Right kidney (tissue), 1 donor: ENCODE measurements at regions not wholly inside any gene's neighbourhood (a gene's known extent, or its start where the extent isn't known, plus 50 kb on each side); places are given as distances from the start of the nearest gene placed in this dataset.
A peak's percentile ranks its signal among the peaks of the same experiment; 100 is the strongest.

Source experiments
- DNase-seq: peaks from one replicate; pipeline ENCODE4 v3.0.0-alpha.2; 2016

DNA sequence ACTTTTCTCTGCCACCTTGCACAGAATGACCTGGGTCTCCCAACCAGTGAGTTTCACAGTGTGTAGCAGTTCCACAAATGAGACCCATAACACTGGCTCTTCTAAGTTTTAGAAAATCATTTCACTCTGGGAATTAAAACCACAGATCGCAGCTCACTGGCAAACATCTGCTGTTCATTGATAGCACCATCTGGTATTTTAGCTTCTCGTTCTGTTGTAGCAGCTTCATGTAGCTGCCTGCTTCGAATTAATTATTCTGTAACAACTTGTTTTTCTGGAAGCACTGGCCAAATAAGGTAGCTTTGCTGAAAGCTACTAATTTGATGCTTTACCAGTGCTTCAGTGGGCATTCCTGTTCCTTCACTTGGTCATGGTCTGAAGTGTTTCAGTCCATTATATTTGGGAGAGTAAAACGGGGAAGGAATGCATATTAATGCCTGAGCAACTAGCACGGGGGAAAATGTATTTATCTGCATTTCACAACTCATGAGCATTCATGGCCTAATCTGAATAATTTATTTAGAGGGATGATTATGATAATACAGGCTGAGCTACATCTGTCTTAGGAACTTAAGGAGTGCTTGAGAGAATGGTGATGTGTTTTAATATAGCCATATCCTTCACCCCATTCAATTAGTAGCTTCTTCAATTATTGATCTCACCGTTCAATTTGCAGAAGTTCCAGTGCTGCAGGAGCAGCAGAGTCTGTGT is 447.4 kb downstream of the XPNPEP1 start:
- DNase-seq, result no peak

DNA sequence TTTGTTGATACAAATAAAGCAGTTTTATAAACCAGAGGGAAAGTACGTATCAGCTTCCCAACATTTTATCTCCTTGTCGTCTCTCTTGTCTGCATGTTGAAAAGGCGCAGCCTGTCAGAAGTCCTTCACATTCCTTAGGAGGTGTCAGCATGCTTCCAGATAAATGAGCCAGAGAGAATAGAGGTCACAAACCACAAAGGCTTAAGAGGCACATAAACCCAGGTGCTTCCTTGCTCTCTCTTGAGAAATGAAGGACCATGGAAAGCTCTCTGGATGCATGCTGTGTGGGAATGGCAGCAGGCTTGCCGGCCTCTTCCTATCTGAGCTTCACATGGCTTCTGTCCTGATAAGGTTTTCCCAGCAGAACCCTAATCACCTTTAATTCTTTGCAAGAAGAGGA is 448.5 kb downstream of the XPNPEP1 start:
- DNase-seq, result no peak

DNA sequence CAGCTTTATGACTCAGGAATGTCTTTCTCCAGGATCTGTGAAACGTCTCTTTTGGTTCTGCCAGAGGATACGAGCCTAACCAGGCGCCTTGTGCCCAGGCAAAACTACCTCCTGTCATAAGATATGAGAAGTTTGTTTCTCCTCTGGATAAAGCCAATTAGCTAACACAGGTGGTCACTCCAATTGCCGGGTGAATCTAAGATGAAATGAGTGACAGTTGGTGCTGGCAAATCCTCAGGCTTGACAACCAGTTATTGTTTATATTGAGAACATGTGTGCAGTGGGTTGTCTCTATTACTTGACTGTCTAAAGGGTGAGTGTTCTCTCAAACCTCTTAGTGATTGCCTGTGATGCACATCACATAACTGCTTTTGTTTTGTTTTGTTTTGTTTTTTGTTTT is 449.1 kb downstream of the XPNPEP1 start:
- DNase-seq, result no peak

DNA sequence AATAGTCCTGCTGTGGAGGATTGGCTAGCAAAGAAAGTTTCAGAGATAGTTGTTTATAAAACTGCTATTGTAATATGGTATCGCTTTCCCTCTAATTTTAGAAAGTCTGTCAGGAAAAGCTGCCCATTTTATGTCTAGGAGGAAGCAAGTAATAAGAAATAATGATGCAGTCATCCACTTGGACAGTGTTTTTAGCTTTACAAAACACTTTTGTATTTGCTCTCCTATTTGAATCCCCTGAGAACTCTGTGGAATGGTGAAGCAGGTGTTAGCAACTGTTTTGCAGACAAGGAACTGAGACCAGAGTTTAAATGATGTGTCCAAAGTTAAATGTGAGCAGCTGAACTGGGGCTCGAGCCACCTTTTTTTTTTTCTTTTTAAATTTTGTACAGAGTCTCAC is 455.8 kb downstream of the XPNPEP1 start:
- DNase-seq, result no peak

DNA sequence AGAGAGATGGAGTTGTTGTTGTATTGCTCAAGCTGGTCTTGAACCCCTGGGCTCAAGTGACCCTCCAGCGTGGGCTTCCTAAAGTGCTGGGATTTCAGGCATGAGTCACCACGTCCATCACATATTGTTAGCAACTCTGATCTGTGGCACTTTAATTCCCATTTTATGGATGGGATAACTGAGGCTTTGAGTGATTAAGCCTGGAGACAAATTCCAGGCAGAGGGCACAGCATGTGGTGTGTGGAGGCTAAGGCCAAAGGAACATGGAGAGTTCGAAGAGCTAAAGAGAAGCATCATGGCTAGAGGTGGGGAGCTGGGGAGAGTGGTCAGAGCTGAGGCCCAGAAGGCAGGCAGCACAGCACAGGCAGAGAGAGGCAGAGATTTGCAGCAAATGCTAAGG is 458.4 kb downstream of the XPNPEP1 start:
- no peak for DNase-seq

DNA sequence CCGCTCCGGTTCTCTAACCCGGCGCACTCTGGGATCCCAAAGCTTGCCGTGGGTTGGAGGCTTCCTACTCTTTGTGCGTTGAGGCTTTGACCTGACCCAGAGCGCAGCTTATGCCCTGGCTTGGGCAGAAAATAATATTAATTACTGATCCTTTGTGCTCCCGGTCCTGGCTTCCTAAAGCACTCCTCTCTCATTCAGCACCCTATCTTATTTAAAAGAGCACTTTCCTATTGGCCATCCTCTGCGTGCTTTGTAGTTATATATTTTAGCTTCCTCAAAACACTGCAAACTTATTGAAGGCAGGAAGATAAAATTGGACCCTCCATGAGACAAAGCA is 466.0 kb downstream of the XPNPEP1 start:
- DNase-seq, result no peak

DNA sequence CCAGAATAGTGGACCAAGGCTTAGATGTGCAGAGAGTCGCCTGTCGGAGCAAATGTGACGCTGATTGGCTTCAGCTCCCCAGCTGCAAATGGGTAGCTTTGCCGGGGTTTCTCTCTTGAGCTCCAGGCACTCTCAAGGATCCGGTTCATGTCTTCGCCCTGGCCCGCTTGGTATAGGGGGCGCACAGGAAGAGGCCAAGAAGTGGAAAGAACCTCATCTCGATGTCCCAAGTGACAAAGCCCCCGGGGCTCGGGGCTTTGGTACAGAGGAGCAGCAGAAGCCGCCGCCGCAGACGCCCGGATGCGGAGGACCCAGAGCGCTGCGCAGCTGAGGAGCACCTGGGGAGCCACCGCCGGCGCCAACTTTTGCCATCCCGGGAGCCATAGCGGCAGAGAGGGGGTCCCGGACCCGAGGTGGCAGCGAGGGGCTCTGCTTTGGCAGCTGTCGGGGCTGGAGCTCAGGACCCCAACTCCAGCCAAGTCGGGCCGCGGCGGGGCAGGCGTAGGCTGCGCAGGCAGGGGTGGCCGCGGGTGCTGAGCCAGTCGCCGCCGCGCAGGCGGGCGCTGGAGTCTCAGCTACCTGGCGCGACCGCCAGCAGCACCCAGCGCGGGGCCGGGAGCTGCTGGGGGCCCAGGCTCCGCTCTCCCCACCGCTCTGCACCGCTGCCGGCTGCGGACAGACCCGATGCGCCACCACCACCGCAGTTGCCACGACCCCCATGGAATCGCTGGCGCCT is 466.6 kb downstream of the XPNPEP1 start:
- DNase-seq, result peak; percentile 84

DNA sequence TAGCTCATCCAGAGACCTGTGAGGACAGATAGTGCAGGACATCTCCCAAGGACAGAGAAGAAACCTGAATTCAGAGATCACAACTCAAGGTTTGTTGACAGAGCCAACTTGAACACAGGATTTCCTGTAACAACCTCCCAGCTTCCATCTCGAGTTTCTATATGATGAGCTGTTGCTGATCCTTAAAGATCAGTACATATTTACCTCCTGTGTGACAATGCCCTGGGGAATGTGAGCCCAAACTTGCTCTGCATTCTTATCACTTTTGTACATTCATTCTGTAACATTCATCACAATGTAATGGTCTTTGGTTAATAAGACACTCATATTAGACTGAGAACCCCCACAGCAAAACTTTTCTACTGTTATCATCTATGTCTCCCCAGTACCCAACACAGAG is 468.6 kb downstream of the XPNPEP1 start:
- no peak for DNase-seq

DNA sequence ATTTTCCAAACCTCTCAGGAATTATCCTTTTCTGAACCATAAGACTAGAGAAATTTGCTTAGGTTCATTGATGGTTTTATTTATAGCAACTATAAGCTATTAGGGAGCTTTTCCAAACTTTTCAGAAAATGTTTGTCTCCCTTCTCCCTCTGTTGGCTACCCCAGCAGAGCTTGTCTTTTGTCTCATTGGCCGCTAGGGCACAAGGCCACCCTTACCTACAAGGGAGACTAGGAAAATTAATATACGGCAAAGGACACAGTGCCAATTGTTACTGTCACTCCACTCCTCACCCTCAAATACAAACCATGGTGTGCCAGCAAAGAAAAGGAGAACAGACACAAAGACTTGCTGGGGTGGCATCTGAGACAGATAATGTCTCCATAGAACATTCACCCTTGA is 471.4 kb downstream of the XPNPEP1 start:
- no peak for DNase-seq

DNA sequence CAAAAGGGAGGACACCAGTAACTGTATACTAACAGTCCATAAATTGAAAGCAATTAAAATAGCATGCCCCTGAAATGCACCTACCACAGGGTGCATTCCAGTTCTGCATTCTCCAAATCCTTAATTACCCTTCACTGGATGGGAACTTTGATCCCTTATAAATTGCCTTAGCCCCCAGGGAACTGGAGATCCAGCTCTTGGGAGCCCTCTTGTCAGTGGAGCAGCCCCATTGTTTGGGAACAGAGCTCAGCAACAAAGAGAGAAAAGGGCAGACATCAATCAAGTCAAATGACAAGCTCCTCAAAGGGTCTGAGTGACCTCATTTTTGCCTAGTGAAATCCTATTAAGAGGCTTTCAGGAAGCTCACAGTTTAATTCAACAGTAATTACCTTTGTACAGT is 472.6 kb downstream of the XPNPEP1 start:
- peak; percentile 37 for DNase-seq

DNA sequence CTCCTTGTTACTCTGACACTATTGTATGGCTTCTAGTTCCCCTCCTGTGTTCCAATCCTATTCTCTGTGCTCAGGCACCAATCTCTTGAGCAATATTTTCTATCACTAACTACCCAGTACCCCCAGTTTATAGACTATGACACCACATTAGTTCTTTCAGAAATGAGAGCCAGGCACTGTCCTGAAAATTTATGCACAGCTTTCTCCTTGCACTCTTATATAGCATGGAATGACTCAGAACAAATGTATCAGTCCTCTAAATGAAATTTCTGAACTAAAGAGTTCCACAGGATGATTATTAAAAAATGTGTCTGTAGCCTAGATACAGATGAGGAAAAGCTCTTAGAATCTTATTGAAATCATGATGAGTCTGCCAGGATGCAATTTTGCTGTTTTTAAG is 489.9 kb downstream of the XPNPEP1 start:
- no peak for DNase-seq

DNA sequence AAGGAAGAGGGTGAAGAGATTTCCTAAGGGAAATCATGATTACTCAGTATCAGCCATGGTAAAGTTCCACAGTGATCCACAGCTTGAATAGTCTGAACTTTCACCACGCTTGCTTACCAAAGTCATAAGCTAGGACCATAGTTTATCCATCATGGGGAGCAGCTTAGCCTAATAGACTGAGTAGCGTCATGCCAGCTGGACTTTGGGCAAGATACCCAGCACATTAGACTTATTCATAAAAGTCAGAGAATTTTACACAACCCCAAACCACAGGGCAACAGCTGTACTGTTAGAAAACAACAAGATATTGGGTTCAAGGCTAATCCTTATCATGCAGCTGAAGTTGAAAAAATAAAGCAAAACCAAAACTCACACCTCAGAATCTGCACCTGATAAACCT is 491.0 kb downstream of the XPNPEP1 start:
- no peak for DNase-seq

DNA sequence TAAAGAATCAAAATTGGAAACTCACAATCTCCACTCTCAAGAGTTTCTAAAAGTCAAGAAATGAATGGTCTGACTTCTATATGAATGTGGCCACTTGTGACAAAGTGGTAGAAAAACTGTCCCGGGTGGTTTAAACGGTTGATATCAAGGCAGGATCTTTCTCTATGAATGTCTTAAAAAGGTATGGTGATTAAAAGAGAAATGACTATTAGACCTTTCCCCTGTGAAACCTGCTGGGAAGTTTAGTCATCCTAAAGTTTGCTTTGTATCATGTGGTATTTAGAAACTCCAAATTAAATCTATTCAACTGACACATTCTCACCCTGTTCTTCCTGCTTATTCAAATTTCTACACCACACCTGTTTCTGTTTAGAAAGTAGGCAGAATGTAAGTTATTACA is 492.5 kb downstream of the XPNPEP1 start:
- no peak for DNase-seq

DNA sequence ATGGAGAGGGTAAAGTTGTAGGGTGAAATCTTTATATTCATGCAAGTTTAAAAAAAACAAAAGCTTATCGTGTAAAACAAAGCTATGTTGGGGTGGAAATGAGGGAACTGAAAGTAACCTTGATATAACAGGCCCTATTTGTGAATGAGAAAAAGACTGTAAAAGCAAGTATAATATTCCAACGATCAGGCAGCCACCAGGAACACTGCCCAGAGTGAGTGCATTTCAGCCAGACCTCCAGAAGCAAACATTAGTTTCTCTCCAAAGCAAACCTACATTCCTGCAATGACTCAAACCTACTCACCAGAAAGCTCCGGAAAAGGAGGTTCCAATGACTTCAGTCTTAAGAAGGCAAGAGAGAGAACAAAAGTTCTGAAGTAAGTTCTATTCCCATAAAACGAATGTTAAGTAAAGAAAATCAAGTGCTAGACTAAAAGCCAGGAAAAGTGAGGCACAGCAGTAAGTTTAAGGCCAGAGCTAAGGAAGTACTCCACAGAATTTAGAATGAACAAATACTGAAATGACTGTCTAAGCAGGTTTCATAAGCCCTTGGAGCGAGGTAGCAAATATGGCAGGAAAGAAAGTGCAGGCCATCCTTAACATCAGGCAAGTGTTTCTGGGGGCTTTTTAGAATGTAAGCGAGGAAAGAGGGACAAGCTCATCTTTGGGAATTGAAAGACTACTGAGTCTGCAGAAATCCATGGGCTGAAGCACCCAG is 493.1 kb downstream of the XPNPEP1 start:
- no peak for DNase-seq

DNA sequence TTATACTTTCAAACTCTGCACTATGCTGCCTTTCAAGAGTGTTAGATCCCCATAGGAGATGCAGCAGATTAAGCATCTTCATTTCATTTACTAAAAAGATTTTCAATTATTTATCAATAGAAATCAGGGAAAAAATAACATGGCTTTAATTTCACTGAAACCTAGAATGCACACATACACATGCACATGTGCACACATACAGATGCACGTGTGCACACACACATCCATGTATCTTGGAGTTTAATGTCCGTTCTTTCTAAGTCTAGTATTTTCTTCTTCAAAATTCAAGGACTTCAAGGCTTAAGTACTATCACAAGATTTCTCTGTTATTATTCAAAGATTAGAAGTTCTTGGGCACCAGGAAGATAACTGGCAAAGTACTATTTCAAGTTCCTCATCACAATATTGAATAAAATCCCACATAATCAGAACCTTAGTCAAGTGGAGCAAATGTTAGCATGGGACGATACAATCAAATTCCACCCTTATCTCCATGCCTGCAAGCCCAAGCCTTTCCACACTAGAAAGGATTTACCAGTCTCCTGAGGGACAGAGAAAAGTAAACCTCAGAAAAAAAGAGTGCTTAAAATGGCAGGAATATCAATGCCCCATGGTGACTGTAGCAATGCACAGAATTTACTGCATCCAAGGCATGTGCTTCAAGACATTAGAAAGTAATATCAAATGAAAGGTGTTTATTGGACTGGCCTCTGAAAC is 494.4 kb downstream of the XPNPEP1 start:
- DNase-seq, result no peak

DNA sequence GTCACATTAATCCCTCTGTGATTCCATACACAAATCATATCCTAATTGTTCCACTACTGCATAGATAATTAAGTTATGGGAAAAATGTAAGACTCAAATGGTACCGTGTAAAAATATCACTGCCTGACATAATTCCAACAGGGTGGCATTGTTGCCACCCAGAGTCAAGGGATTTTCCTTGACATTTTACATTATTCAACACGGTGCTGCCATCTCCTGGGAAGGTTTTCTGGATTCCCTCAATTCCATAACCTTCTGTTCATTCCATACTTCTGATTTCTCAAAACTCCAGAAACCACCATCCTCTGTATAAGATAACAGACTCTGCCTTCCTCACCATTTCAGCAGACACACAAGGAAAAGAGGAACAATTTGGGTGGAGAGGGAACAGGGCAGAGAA is 495.9 kb downstream of the XPNPEP1 start:
- no peak for DNase-seq

DNA sequence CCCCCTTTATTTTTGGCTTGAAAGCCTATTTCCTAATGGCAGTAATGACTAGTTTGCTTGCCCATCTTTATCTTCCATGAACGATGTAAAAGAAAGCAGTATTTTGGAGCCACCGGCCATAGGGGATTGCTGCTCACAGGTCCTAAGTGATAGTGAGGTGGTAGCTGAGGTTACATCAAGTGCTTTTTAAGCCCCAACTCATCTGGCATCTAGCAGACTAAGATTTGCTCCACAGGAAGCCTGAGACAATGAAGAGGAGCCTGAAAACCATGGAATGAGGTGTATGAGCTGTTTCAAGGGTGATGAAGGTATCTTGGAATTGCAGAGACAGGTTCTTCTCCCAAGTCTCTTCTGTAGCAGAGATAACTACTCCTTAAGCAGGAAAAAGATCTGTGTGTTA is 496.3 kb downstream of the XPNPEP1 start:
- DNase-seq, result no peak

DNA sequence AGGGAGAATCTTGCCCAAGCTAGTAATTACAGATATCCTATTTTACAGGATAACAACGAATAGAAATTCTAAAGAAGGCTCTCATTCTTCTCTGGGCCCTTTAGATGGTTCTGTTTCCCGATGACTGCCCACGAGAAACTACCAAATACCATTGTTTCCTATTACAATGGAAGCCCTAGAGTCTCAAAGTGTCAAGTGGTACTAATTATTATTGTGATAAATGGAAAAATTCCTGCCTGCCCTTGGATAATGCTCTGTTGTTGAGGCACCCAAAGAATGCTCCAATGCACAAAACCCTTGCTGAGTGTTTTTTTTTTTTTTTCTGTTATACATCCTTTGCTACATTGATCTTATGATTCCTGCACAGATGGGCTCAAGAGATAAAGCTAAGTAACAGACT is 504.5 kb downstream of the XPNPEP1 start:
- no peak for DNase-seq

DNA sequence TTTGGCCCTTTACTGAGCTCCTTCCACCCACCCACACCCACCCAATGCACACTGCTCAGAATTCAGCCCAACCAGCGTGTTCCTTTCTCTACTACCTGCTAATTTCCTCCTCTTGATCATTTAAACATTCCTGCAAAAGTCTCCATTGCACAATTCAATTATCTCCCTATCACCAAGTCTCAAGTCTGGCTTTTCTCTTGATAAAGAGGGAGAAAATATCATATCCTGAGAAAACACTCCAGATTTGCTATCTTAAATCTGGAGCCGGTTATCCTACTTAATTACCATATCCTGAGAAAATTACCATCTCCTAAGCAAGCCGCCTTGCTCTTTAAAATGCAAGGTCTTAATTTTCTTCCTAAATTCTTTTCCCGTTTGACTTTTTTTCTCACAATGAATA is 505.5 kb downstream of the XPNPEP1 start:
- DNase-seq, result no peak

DNA sequence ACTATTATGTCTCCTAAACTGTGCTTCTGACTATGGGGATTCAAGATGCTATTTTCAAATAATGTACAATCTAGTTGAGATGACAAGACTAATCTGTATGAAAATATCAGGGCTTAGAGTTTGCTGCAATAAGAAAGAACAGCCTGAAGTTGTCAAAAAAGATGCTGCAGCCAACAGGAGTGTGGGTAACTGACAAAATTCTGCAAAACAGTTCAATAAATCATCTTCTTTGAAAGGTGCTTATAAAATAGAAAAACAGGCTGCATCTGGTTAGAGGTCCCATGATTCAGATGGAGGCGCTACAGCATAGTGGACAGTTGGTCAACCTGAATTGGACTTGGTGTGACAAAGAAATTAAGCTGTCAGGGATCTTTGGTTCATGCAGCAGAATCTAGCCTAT is 511.0 kb downstream of the XPNPEP1 start:
- DNase-seq, result no peak

DNA sequence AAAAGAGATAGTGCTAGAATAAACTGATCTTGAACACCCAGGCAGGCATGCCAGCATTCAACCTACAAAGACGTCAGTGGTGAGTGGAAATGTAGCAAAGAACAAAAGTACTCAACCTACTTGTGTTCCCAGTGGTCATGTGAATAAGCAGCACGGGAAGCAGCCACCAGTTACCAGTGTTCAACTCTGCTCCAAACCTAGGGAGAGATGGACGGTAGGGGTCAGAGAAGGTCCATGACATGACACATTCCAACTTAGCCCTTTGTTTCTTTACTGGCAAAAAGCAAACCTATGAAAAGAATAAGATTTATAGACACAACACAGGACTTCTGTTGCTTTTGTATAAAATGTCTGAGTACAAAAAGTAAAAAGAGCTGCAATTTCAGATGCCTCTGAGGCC is 511.4 kb downstream of the XPNPEP1 start:
- peak; percentile 13 for DNase-seq

DNA sequence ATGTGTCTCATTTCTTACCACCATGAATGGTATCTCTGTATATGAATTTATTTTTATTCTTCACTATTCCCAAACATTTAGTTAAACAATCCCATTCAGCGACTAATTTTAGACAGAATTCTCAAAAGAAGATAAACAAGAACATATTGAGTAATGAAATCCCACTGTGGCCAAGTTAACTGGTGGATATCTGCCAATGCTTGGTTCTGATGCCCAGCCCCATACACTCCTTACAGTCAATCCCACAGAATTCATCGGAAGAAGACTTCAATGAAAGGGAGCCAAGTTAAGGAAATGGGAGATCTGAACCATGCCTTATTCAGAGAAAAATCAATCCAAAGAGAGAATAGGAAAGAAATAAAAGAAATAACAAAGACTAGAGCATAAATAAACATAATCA is 518.0 kb downstream of the XPNPEP1 start:
- no peak for DNase-seq

DNA sequence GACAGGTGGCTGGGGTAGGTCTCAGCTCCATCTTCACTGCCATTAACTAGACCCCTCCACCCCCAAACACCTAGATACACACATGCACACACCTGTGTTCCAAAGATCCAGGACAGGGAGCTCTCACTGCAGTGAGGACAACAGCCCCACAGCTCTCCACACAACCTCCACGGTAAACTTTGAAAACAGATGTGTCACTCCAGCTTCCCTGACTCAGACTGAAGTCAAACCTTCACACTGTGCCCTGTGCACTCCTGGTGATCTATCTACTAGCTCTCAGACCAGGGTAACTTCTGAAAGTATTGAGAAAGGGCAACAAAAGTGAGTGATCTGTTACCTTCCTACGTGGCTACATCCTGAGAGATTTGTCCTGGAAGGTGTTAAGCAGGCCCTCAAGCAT is 519.8 kb downstream of the XPNPEP1 start:
- no peak for DNase-seq
